ENCODE measurements at regions not wholly inside any gene's neighbourhood (a gene's known extent, or its start where the extent isn't known, plus 50 kb on each side); places are given as distances from the start of the nearest gene placed in this dataset.

- no peak for DNase-seq (ENCODE audit: low read depth in 1 of 2, low spot score in 1 of 2)
These were observed 125.5 kb upstream of the SVIL start for GRCh38 chr10:29760138-29760900.

DNA sequence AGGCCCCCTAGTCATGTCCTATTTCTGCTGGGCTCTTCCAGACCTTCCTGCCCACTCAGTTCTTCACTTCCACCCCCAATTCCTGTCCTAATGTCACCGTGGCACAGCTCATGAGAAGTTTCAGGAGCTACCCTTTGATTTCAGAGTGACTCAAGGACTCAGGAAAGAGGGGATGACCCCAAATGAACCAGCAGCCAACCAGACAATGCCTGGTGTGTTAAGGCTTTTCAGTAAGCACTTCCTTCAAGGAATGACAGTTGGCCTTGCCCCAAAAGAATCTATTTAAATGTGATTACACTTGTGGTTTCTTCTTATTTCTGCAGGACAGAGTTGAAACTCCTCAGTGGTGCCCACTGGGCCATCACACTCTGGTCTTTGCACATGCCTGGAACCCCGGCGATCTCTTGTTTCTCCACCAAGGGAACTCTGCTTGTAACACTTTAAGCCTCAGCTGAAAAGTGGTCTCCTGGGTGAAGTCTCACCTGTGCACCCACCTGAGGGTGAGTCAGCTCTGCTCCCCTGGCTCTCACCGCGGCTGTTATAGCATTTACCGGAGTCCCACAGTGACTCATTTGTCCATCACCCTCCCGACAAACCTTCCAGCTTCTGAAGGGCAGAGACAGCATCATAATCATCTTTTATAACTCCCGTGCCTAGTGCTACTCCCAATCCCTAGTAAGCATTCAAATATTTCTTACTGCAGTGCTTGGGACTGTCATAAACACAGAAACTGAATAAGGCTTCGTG, 123.0 kb upstream of the SVIL start:
- DNase-seq (ENCODE audit: low read depth in 1 of 2, low spot score in 1 of 2): no peak

DNA sequence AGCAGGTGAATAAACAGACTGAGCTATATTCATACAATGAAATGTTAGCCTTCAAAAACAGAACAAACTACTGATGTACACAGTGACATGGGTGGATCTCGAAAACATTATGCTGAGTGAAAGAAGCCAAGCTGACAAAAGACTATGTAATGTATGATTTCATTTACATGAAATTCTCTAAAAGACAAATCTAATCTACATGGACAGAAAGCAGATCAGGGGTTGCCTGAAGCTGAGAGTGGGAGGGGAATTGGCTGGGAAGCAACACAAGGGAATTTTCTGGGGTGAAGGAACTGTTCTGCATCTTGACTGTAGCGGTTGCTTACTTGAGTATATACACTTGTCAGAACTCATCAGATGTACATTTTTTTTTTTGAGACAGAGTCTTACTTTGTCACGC, 121.7 kb upstream of the SVIL start:
- no peak for DNase-seq (ENCODE audit: low read depth in 1 of 2, low spot score in 1 of 2)

GRCh38 chr10:29753283-29753682, 118.5 kb upstream of the SVIL start:
- no peak for DNase-seq (ENCODE audit: low read depth in 1 of 2, low spot score in 1 of 2)

DNA sequence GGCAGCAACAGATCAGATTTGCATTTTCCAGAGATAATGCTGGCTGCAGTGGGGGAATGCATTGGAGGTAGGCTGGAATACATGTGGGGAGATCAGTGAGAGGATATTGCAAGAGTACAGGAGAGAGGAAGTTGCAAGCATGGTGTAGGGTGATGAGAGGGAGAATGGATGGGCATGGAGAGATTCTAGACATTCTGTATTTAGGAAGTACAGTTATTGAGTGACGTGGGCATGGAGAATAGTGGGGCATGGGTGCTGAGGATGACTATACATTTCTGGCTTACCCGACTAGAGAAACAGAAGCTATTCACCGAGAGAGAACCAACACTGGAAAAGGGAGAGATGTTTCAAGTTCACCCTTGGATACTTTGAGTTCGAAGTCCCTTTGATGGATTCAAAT, 116.9 kb upstream of the SVIL start:
- DNase-seq (ENCODE audit: low read depth in 1 of 2, low spot score in 1 of 2): no peak

- no peak for DNase-seq (ENCODE audit: low read depth in 1 of 2, low spot score in 1 of 2)
These were observed 116.5 kb upstream of the SVIL start for GRCh38 chr10:29751240-29751639.

GRCh38 chr10:29749150-29749549, 114.4 kb upstream of the SVIL start:
- DNase-seq (ENCODE audit: low read depth in 1 of 2, low spot score in 1 of 2): no peak

DNA sequence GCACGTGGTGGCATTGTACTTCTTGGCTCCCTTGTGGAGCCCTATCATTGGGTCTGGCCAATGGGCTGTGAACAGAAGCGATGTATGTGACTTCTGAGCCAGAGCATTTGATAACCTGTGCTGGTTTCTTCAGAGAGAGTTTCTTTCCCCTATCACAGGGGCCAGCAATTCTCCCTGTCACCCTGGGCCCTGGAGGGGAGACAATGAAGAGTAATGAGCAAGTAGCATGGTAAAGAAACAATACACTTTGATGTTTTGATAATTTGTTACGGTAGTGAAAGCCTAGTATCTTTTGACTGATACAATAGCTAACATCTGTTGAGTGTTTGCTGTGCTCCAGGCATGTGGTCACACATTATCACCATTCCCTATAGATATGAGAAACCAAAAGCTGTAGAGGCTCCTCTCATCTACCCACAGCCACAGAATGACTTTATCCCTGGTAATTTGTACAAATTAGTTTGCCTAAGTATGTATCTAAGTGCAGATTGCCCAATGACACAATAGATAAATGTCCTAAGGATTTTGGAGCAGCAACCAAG, 113.4 kb upstream of the SVIL start:
- no peak for DNase-seq (ENCODE audit: low read depth in 1 of 2, low spot score in 1 of 2)

GRCh38 chr10:29746080-29746797, 111.5 kb upstream of the SVIL start:
- no peak for DNase-seq (ENCODE audit: low read depth in 1 of 2, low spot score in 1 of 2)

- no peak for DNase-seq (ENCODE audit: low read depth in 1 of 2, low spot score in 1 of 2)
These were observed 106.3 kb upstream of the SVIL start for GRCh38 chr10:29740981-29741545.

DNA sequence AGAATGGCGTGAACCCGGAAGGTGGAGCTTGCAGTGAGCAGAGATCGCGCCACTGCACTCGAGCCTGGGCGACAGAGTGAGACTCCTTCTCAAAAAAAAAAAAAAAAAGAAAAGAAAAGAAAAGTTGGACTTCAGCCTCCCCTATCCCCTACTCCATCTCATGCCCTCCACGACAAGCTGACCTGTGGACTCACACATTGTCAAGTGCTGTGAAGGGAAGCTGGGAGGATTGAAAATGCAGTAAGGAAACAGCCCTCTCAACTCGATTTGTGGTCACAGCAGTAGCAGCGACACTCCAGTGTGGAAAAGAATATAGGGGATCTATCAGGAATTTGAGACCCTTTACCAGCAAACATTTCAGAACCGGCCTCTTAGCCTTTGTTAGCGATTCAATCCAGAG, 103.6 kb upstream of the SVIL start:
- no peak for DNase-seq (ENCODE audit: low read depth in 1 of 2, low spot score in 1 of 2)

GRCh38 chr10:29737074-29737593, 102.4 kb upstream of the SVIL start:
- DNase-seq (ENCODE audit: low read depth in 1 of 2, low spot score in 1 of 2): no peak

DNA sequence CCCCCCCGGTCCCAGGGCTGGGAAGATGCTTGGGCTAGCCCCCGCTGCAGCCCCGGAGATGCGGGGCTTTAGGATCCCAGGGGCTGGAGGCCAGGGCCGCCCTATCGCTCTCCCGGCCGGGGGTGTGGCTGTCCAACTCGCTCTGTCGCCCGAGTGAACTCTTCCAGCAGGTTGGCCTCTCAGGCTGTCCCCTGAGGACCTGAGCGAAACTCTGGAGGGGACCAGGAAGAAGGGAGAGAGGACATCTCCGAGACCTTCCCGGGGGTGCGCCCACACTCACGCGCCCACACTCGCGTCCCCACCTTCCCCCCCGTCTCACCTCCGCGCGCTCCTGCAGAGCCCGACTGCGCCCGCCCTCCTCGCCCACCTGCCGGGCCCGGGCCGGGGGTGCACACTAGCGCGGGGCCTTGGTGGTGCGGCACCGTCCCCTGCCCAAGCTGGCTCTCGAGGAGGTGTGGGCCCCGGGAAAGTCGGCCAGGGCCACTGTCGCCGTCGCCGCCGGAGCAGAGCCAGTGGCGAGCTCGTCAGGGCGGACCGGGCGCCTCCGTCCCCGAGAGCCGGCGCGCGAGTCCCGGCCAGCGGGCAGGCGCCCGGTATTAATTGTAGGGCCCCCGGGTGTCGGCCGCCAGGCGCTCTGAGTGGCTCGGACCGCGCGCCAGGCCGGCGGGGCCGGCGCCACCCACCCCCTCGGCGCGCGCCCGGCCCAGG, 101.7 kb upstream of the SVIL start:
- DNase-seq (ENCODE audit: low read depth in 1 of 2, low spot score in 1 of 2): peak in 1 of 2 donors; percentile 1

GRCh38 chr10:29735628-29736365, 101.0 kb upstream of the SVIL start:
- DNase-seq (ENCODE audit: low read depth in 1 of 2, low spot score in 1 of 2): peak; percentile 69 to 70

GRCh38 chr10:29734962-29735627, 100.3 kb upstream of the SVIL start:
- peak; percentile 11 to 14 for DNase-seq (ENCODE audit: low read depth in 1 of 2, low spot score in 1 of 2)

GRCh38 chr10:29734640-29734961, 99.8 kb upstream of the SVIL start:
- DNase-seq (ENCODE audit: low read depth in 1 of 2, low spot score in 1 of 2): no peak

DNA sequence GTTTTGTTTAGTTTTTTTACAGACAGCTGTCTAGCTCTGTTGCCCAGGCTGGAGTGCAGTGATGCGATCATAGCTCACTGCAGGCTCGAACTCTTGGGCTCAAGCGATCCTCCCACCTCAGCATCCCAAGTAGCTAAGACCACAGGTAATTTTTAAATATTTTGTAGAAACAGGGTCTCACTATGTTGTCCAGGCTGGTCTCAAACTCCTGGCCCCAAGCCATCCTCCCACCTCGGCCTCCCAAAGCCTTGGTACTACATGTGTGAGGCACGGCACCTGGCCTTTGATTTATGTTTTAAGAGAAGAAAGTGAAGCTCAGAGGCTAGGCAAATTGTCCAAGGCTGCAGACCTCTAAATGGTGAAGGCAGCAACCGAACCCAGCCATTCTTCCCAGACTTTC, 98.6 kb upstream of the SVIL start:
- no peak for DNase-seq (ENCODE audit: low read depth in 1 of 2, low spot score in 1 of 2)

DNA sequence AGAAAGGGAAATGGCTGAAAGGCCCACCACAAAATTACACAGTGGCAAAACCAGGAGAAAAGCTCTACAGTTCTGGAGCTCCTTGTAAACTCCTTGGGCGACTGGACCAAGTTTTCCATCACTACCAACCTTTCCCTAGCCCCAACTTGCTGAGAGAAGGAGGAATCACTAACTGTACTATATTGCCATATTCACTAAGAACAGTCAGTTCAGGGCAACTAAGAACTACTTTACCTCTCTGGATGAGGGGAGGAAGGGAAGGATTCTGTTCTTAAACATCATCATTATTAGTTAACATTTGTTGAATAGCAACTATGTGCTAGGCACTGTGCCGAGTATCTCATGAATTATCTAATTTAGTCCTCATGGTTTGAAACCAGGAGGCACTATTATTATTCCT, 98.1 kb upstream of the SVIL start:
- DNase-seq (ENCODE audit: low read depth in 1 of 2, low spot score in 1 of 2): no peak

- no peak for DNase-seq (ENCODE audit: low read depth in 1 of 2, low spot score in 1 of 2)
These were observed 97.0 kb upstream of the SVIL start for GRCh38 chr10:29731760-29732159.
